MM.1S (cell line): ENCODE measurements at regions not wholly inside any gene's neighbourhood (a gene's known extent, or its start where the extent isn't known, plus 50 kb on each side); places are given as distances from the start of the nearest gene placed in this dataset.

ENCODE experiments used
- DNase-seq: peaks from one replicate; pipeline ENCODE4 v3.0.0-alpha.2; 2015
- H2AFZ ChIP-seq: fragments of 300-600 bp; sonication (generic); 2 replicates; pipeline ENCODE4 v1.6.0; 2016; ENCODE audit warnings: antibody characterized with exemption, low read length
- H3F3A ChIP-seq: fragments of 300-600 bp; sonication (generic); 2 replicates; pipeline ENCODE4 v1.6.1; 2016; ENCODE audit warnings: mild to moderate bottlenecking, antibody characterized with exemption, low read length, moderate library complexity, mixed read lengths; ENCODE audit not compliant: insufficient read depth
- H3K27ac ChIP-seq: fragments of 300-600 bp; sonication (generic); 2 replicates; pipeline ENCODE4 v1.5.1; 2016; ENCODE audit warnings: mild to moderate bottlenecking, low read length
- H3K27me3 ChIP-seq: fragments of 300-600 bp; sonication (generic); replicated peaks from 2 replicates; pipeline ENCODE4 v1.6.0; 2016; ENCODE audit warnings: low read length; ENCODE audit not compliant: insufficient read depth
- H3K36me3 ChIP-seq: fragments of 300-600 bp; sonication (generic); replicated peaks from 2 replicates; pipeline ENCODE4 v1.6.1; 2016; ENCODE audit warnings: mild to moderate bottlenecking, low read length, mixed read lengths; ENCODE audit not compliant: insufficient read depth
- H3K4me1 ChIP-seq: fragments of 300-600 bp; sonication (generic); 2 replicates; pipeline ENCODE4 v1.6.1; 2016; ENCODE audit warnings: low read length, mixed read lengths
- H3K4me2 ChIP-seq: fragments of 300-600 bp; sonication (generic); 2 replicates; pipeline ENCODE4 v1.6.0; 2016; ENCODE audit warnings: low read depth, low read length
- H3K4me3 ChIP-seq: fragments of 300-600 bp; sonication (generic); 2 replicates; pipeline ENCODE4 v1.5.1; 2016; ENCODE audit warnings: low read length, mixed read lengths
- H3K79me2 ChIP-seq: fragments of 300-600 bp; sonication (generic); 2 replicates; pipeline ENCODE4 v1.6.1; 2016; ENCODE audit warnings: mixed run types, low read length, mixed read lengths
- H3K9ac ChIP-seq: fragments of 300-600 bp; sonication (generic); 2 replicates; pipeline ENCODE4 v1.6.1; 2016; ENCODE audit warnings: low read length, mixed read lengths
- H3K9me2 ChIP-seq: fragments of 300-600 bp; sonication (generic); replicated peaks from 2 replicates; pipeline ENCODE4 v1.6.1; 2016; ENCODE audit warnings: mild to moderate bottlenecking, low read length, mixed read lengths; ENCODE audit not compliant: insufficient read depth
- H3K9me3 ChIP-seq: fragments of 300-600 bp; sonication (generic); replicated peaks from 2 replicates; pipeline ENCODE4 v1.6.1; 2016; ENCODE audit warnings: mild to moderate bottlenecking, low read length, mixed read lengths; ENCODE audit not compliant: insufficient read depth
- H4K20me1 ChIP-seq: fragments of 300-600 bp; sonication (generic); 2 replicates; pipeline ENCODE4 v1.6.1; 2016; ENCODE audit warnings: mild to moderate bottlenecking, low read length, moderate library complexity, mixed read lengths; ENCODE audit not compliant: insufficient read depth
- CTCF ChIP-seq: fragments of 300-600 bp; sonication (generic); IDR thresholded peaks from 2 replicates; pipeline ENCODE4 v1.5.1; 2016; ENCODE audit warnings: antibody characterized with exemption, low read length, mixed read lengths
- EZH2 ChIP-seq: fragments of 300-600 bp; sonication (generic); optimal IDR thresholded peaks from 2 replicates; pipeline ENCODE3; 2017; ENCODE audit warnings: low read depth, mild to moderate bottlenecking, antibody characterized with exemption, low read length, mixed read lengths
- EZH2phosphoT487 ChIP-seq: fragments of 300-600 bp; sonication (generic); IDR thresholded peaks from 2 replicates; pipeline ENCODE4 v1.6.1; 2018; ENCODE audit warnings: antibody characterized with exemption, low read length

- Histone ChIP-seq H3K27me3 (peaks cover 18% of the 10 kb centered on the region), H3K79me2 (no peaks in the 10 kb centered on the region), H4K20me1 (no peaks in the 10 kb centered on the region)
Measured at GRCh38 chr7:106397994-106398393, 113.2 kb upstream of the NAMPT start.

DNA sequence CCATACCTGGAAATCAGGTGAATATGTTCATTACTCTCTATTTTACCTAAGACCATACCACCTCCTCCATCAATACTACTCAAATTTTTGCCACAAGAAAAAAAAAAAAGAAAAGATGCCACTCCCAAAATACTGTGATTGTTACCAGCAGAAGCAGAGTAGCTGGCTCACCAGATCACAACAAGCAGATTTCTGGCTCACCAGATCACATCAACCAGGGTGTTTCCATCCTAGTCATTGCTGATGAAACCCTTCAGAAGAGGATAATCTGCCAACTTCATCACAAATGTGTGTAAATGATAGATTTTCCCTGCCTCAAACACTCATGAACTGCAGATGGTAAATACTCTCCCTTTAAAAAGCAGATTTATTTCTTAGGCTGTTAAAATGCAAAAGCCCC is 109.7 kb upstream of the NAMPT start:
- no peak overlapping the region for H2AFZ ChIP-seq
- no peaks in the 10 kb centered on the region for H3K9me3 ChIP-seq
- H4K20me1 ChIP-seq: no peaks in the 10 kb centered on the region
- no peaks in the 10 kb centered on the region for H3K36me3 ChIP-seq
- no peak overlapping the region for H3K27ac ChIP-seq
- no peak overlapping the region for H3K4me3 ChIP-seq
- no peaks in the 10 kb centered on the region for H3K79me2 ChIP-seq
- no peaks in the 10 kb centered on the region for H3K4me1 ChIP-seq
- H3K9ac ChIP-seq: no peak overlapping the region
- no peak overlapping the region for H3K4me2 ChIP-seq
- no peak for DNase-seq
- no peaks in the 10 kb centered on the region for H3F3A ChIP-seq
- H3K9me2 ChIP-seq: no peaks in the 10 kb centered on the region
- TF ChIP-seq EZH2: no peak
- no peak for TF ChIP-seq EZH2phosphoT487
- TF ChIP-seq CTCF: no peak
- no peaks in the 10 kb centered on the region for H3K27me3 ChIP-seq

More at GRCh38 chr7:106397994-106398393, 113.2 kb upstream of the NAMPT start:
- TF ChIP-seq EZH2phosphoT487: no peak
- no peak for TF ChIP-seq CTCF
- Histone ChIP-seq H3F3A (no peaks in the 10 kb centered on the region), H3K9me3 (no peaks in the 10 kb centered on the region), H3K27ac (no peak overlapping the region), H3K4me3 (no peak overlapping the region), H3K9ac (no peak overlapping the region), H2AFZ (no peak overlapping the region), H3K9me2 (no peaks in the 10 kb centered on the region), H3K4me2 (no peak overlapping the region), H3K4me1 (no peaks in the 10 kb centered on the region), H3K36me3 (no peaks in the 10 kb centered on the region)
- no peak for DNase-seq

DNA sequence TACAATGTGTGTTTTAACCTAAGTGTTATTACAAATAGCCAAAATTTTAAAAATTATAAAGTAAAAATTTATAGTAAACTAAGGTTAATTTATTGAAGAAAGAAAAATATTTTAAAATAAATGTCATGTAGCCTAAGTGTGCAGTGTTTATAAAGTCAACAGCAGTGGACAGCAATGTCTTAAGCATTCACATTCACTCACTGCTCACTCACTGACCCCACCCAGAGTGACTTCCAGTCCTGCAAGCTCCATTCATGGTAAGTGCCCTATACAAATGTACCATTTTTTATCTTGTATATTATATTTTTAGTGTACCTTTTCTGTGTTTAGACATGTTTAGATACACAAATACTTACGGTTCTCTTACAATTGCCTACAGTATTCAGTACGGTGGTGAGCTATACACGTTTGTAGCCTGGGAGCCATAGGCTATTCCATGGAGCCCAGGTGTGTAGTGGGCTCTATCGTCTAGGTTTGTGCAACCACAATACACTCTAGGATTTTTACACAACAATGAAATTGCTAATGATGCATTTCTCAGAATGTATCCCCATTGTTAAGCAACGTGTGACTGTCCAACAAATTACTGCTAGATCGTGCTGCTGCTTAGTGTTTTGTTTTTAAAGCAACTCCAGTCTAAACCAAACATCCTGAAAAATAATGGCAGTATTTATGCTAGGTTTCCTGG is 108.9 kb upstream of the NAMPT start:
- no peak overlapping the region for H3K27ac ChIP-seq
- no peak for DNase-seq
- H3K4me2 ChIP-seq: no peak overlapping the region
- no peaks in the 10 kb centered on the region for H3K9me2 ChIP-seq
- H3K9ac ChIP-seq: no peak overlapping the region
- no peaks in the 10 kb centered on the region for H3K27me3 ChIP-seq
- H3F3A ChIP-seq: no peaks in the 10 kb centered on the region
- no peaks in the 10 kb centered on the region for H4K20me1 ChIP-seq
- no peak overlapping the region for H2AFZ ChIP-seq
- H3K79me2 ChIP-seq: no peaks in the 10 kb centered on the region
- no peak for TF ChIP-seq CTCF
- TF ChIP-seq EZH2: no peak
- no peak for TF ChIP-seq EZH2phosphoT487
- H3K4me1 ChIP-seq: no peaks in the 10 kb centered on the region
- H3K36me3 ChIP-seq: no peaks in the 10 kb centered on the region
- no peak overlapping the region for H3K4me3 ChIP-seq
- no peaks in the 10 kb centered on the region for H3K9me3 ChIP-seq
